ENCODE measurements at regions not wholly inside any gene's neighbourhood (a gene's known extent, or its start where the extent isn't known, plus 50 kb on each side); places are given as distances from the start of the nearest gene placed in this dataset.

- H3K9ac ChIP-seq: no peak overlapping the region
- peaks cover 13% of the 10 kb centered on the region for H3K9me3 ChIP-seq
Measured at GRCh38 chr10:125555743-125556142, 127.2 kb downstream of the TEX36 start.

GRCh38 chr10:125555267-125555666, 127.7 kb downstream of the TEX36 start:
- no peak overlapping the region for H3K27ac ChIP-seq
- no peak overlapping the region for H3K4me3 ChIP-seq
- no peaks in the 10 kb centered on the region for H3K36me3 ChIP-seq
- H3K27me3 ChIP-seq: peaks cover 4% of the 10 kb centered on the region; the same call in 1 of the 2 replicates
- H3K9me3 ChIP-seq: peaks cover 13% of the 10 kb centered on the region
- no peak overlapping the region for H3K9ac ChIP-seq
- peaks cover 54% of the 10 kb centered on the region for H3K4me1 ChIP-seq
- H4K20me1 ChIP-seq: peaks cover 10% of the 10 kb centered on the region
- no peak for TF ChIP-seq Cebpa-rat (IDR thresholded peaks at IDR 0.05)
- 0 out of 2 replicates have a peak overlapping the region, but pooled peaks have one; percentile 17 for H3K4me2 ChIP-seq

More at GRCh38 chr10:125555743-125556142, 127.2 kb downstream of the TEX36 start:
- Histone ChIP-seq H3K4me3 (no peak overlapping the region), H4K20me1 (peaks cover 10% of the 10 kb centered on the region), H3K4me2 (0 out of 2 replicates have a peak overlapping the region, but pooled peaks have one; percentile 56), H3K4me1 (peaks cover 49% of the 10 kb centered on the region), H3K27me3 (peaks cover 4% of the 10 kb centered on the region; the same call in 1 of the 2 replicates), H3K36me3 (no peaks in the 10 kb centered on the region), H3K27ac (no peak overlapping the region)
- TF ChIP-seq Cebpa-rat (IDR thresholded peaks at IDR 0.05): no peak

- H3K9ac ChIP-seq: no peak overlapping the region
- H3K27ac ChIP-seq: no peak overlapping the region
- peak overlapping the region; percentile 43 for H3K4me2 ChIP-seq
- peaks cover 10% of the 10 kb centered on the region for H4K20me1 ChIP-seq
- H3K4me1 ChIP-seq: peaks cover 59% of the 10 kb centered on the region
- H3K9me3 ChIP-seq: peaks cover 13% of the 10 kb centered on the region
- no peak for TF ChIP-seq Cebpa-rat (IDR thresholded peaks at IDR 0.05)
- no peak overlapping the region for H3K4me3 ChIP-seq
- H3K27me3 ChIP-seq: peaks cover 4% of the 10 kb centered on the region; the same call in 1 of the 2 replicates
- H3K36me3 ChIP-seq: no peaks in the 10 kb centered on the region
Measured at GRCh38 chr10:125554753-125555152, 128.2 kb downstream of the TEX36 start.

- Histone ChIP-seq H3K9me3 (peaks cover 13% of the 10 kb centered on the region), H3K9ac (no peak overlapping the region), H4K20me1 (peaks cover 10% of the 10 kb centered on the region), H3K27ac (no peak overlapping the region), H3K27me3 (peaks cover 4% of the 10 kb centered on the region; the same call in 1 of the 2 replicates), H3K4me1 (peaks cover 64% of the 10 kb centered on the region), H3K36me3 (no peaks in the 10 kb centered on the region), H3K4me3 (no peak overlapping the region), H3K4me2 (peak overlapping the region; percentile 43)
- TF ChIP-seq Cebpa-rat (IDR thresholded peaks at IDR 0.05): no peak
Measured at GRCh38 chr10:125554016-125554703, 128.8 kb downstream of the TEX36 start.

GRCh38 chr10:125553091-125553490, 129.9 kb downstream of the TEX36 start:
- Histone ChIP-seq H3K4me3 (no peak overlapping the region), H3K36me3 (no peaks in the 10 kb centered on the region), H3K27me3 (peaks cover 4% of the 10 kb centered on the region; the same call in 1 of the 2 replicates), H3K9ac (no peak overlapping the region), H3K27ac (no peak overlapping the region), H4K20me1 (peaks cover 10% of the 10 kb centered on the region), H3K9me3 (peaks cover 13% of the 10 kb centered on the region), H3K4me1 (peaks cover 64% of the 10 kb centered on the region), H3K4me2 (no peak overlapping the region)
- TF ChIP-seq Cebpa-rat (IDR thresholded peaks at IDR 0.05): no peak

- Histone ChIP-seq H3K4me3 (no peak overlapping the region), H3K27me3 (peaks cover 4% of the 10 kb centered on the region; the same call in 1 of the 2 replicates), H4K20me1 (peaks cover 10% of the 10 kb centered on the region), H3K27ac (no peak overlapping the region), H3K4me1 (peaks cover 52% of the 10 kb centered on the region), H3K9me3 (peaks cover 13% of the 10 kb centered on the region), H3K9ac (no peak overlapping the region), H3K36me3 (no peaks in the 10 kb centered on the region), H3K4me2 (peak overlapping the region; percentile 74)
- no peak for TF ChIP-seq Cebpa-rat (IDR thresholded peaks at IDR 0.05)
Measured at GRCh38 chr10:125551247-125551646, 131.7 kb downstream of the TEX36 start.

- Histone ChIP-seq H3K36me3 (no peaks in the 10 kb centered on the region), H3K9ac (no peak overlapping the region), H3K4me2 (peak overlapping the region; percentile 74), H4K20me1 (peaks cover 10% of the 10 kb centered on the region), H3K27ac (no peak overlapping the region), H3K4me3 (no peak overlapping the region), H3K27me3 (peaks cover 4% of the 10 kb centered on the region; the same call in 1 of the 2 replicates), H3K9me3 (peaks cover 13% of the 10 kb centered on the region), H3K4me1 (peaks cover 45% of the 10 kb centered on the region)
- TF ChIP-seq Cebpa-rat (IDR thresholded peaks at IDR 0.05): no peak
Measured at GRCh38 chr10:125550362-125550761, 132.6 kb downstream of the TEX36 start.

GRCh38 chr10:125549653-125550052, 133.3 kb downstream of the TEX36 start:
- no peak for TF ChIP-seq Cebpa-rat (IDR thresholded peaks at IDR 0.05)
- Histone ChIP-seq H4K20me1 (peaks cover 10% of the 10 kb centered on the region), H3K4me1 (peaks cover 38% of the 10 kb centered on the region), H3K36me3 (no peaks in the 10 kb centered on the region), H3K9me3 (peaks cover 13% of the 10 kb centered on the region), H3K4me3 (no peak overlapping the region), H3K4me2 (peak overlapping the region; percentile 74), H3K9ac (no peak overlapping the region), H3K27me3 (peaks cover 4% of the 10 kb centered on the region; the same call in 1 of the 2 replicates), H3K27ac (no peak overlapping the region)

GRCh38 chr10:125548878-125549277, 134.1 kb downstream of the TEX36 start:
- H3K9me3 ChIP-seq: peaks cover 13% of the 10 kb centered on the region
- peaks cover 4% of the 10 kb centered on the region; the same call in 1 of the 2 replicates for H3K27me3 ChIP-seq
- H3K4me3 ChIP-seq: no peak overlapping the region
- peaks cover 31% of the 10 kb centered on the region for H3K4me1 ChIP-seq
- H4K20me1 ChIP-seq: peaks cover 10% of the 10 kb centered on the region
- H3K9ac ChIP-seq: no peak overlapping the region
- H3K4me2 ChIP-seq: no peak overlapping the region; the same call in 1 of the 2 replicates
- TF ChIP-seq Cebpa-rat (IDR thresholded peaks at IDR 0.05): no peak
- H3K27ac ChIP-seq: no peak overlapping the region
- no peaks in the 10 kb centered on the region for H3K36me3 ChIP-seq

- Histone ChIP-seq H3K9ac (no peak overlapping the region), H3K4me1 (peaks cover 29% of the 10 kb centered on the region), H3K9me3 (peaks cover 11% of the 10 kb centered on the region), H3K4me3 (no peak overlapping the region), H3K36me3 (no peaks in the 10 kb centered on the region), H3K27ac (no peak overlapping the region), H3K27me3 (peaks cover 4% of the 10 kb centered on the region; the same call in 1 of the 2 replicates), H4K20me1 (peaks cover 10% of the 10 kb centered on the region), H3K4me2 (no peak overlapping the region)
- no peak for TF ChIP-seq Cebpa-rat (IDR thresholded peaks at IDR 0.05)
Measured at GRCh38 chr10:125548356-125548755, 134.6 kb downstream of the TEX36 start.
